ENCODE measurements at regions not wholly inside any gene's neighbourhood (a gene's known extent, or its start where the extent isn't known, plus 50 kb on each side); places are given as distances from the start of the nearest gene placed in this dataset.

GRCh38 chr20:37584238-37584807 is 56.6 kb upstream of the BLCAP start (continued):
- TF ChIP-seq E4F1 (IDR thresholded peaks at IDR 0.05; ENCODE audit: borderline replicate concordance, partially characterized antibody) (no peak), PML (IDR thresholded peaks at IDR 0.05; ENCODE audit: low read length) (no peak), CHD1 (IDR thresholded peaks at IDR 0.05; ENCODE audit: low read depth, low read length) (no peak), NFXL1 (IDR thresholded peaks at IDR 0.05; ENCODE audit: borderline replicate concordance) (no peak)

DNA sequence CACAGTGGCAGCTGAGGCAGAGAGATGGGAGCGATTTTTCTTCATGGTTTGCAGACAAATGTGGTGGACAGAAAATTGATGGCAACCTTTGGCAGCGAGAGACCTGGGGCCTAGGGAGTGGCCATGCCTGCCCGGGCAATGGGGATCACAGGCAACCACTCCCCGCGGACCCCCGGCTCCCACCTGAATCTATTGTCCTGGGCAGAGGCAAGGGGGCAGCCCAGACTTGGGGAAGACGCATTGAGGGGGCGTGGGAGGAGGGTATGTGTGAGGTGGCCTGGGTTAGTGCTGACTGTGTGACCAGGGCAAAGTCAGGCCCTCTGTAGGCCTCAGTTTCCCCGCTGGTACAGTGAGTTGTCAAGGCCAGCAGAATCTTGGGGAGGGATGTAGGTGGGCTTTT is 53.6 kb upstream of the BLCAP start:
- no TSS peak for BruUV-seq (replicated peaks)
- no peaks in the 10 kb centered on the region for H4K20me1 ChIP-seq (ENCODE audit: control insufficient read depth, insufficient read depth)
- POLR2A ChIA-PET: no interaction called here
- SMC1A ChIA-PET (ENCODE audit: uncharacterized antibody, unreplicated experiment): interaction anchor here (0.9 kb wide), 2 partner anchors 330 to 537 kb away, joined by 3 read pairs; no protein-coding TSS in a partner anchor
- TF ChIP-seq, protein P1, sequence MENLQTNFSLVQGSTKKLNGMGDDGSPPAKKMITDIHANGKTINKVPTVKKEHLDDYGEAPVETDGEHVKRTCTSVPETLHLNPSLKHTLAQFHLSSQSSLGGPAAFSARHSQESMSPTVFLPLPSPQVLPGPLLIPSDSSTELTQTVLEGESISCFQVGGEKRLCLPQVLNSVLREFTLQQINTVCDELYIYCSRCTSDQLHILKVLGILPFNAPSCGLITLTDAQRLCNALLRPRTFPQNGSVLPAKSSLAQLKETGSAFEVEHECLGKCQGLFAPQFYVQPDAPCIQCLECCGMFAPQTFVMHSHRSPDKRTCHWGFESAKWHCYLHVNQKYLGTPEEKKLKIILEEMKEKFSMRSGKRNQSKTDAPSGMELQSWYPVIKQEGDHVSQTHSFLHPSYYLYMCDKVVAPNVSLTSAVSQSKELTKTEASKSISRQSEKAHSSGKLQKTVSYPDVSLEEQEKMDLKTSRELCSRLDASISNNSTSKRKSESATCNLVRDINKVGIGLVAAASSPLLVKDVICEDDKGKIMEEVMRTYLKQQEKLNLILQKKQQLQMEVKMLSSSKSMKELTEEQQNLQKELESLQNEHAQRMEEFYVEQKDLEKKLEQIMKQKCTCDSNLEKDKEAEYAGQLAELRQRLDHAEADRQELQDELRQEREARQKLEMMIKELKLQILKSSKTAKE (IDR thresholded peaks at IDR 0.05; ENCODE audit: low read depth, poor library complexity, severe bottlenecking): no peak
- TF ChIP-seq POLR2AphosphoS5 (IDR thresholded peaks at IDR 0.05; ENCODE audit: low read length): no peak
- TF ChIP-seq STAT3 (IDR thresholded peaks at IDR 0.05; ENCODE audit: low read depth, low read length): no peak
- intact Hi-C loops (cut with micrococcal nuclease; ENCODE audit: unreplicated experiment) (no loop called here), in situ Hi-C loops (cut with MboI) (no loop called here)
- H3K9ac ChIP-seq (ENCODE audit: control insufficient read depth, insufficient read depth, low read length): no peak overlapping the region
- ATAC-seq (no peak), DNase-seq (ENCODE audit: low read depth, low spot score) (no peak), FAIRE-seq (no peak)
- no peak overlapping the region for H2AFZ ChIP-seq (ENCODE audit: control insufficient read depth, low read depth, low read length)
- H3K27ac ChIP-seq (ENCODE audit: control insufficient read depth, insufficient read depth): no peak overlapping the region
- no peaks in the 10 kb centered on the region for H3K79me2 ChIP-seq (ENCODE audit: control insufficient read depth, insufficient read depth, low read length)
- H3K36me3 ChIP-seq (ENCODE audit: control insufficient read depth in 2 of 2, insufficient read depth in 2 of 2, low read length in 1 of 2): no peaks in the 10 kb centered on the region
- H3K9me3 ChIP-seq (replicated peaks; ENCODE audit: control insufficient read depth, insufficient read depth, low read length): no peaks in the 10 kb centered on the region
- CTCF ChIA-PET: no interaction called here
- H3K4me1 ChIP-seq (ENCODE audit: control insufficient read depth, insufficient read depth, low read length): peaks cover 8% of the 10 kb centered on the region
- H3K4me3 ChIP-seq: no peak overlapping the region
- 27% methylated on average over 9 of the region's 9 CpGs for WGBS (ENCODE audit: insufficient coverage, insufficient replicate concordance, low lambda C conversion rate, missing lambda C conversion rate)
- no peak overlapping the region for H3K4me2 ChIP-seq (ENCODE audit: control insufficient read depth, insufficient read depth)
- RAD21 ChIA-PET (ENCODE audit: unreplicated experiment): no interaction called here
- peaks cover 0 to 5% of the 10 kb centered on the region in 2 experiments; a peak in 2 of 4 replicates for H3K27me3 ChIP-seq (replicated peaks in 1 of 2; ENCODE audit: control insufficient read depth in 2 of 2, insufficient read depth in 2 of 2, low read length in 1 of 2)
